HUES64 (cell line): ENCODE measurements at regions not wholly inside any gene's neighbourhood (a gene's known extent, or its start where the extent isn't known, plus 50 kb on each side); places are given as distances from the start of the nearest gene placed in this dataset.

Source experiments
- H3K27ac ChIP-seq: 2 replicates; pipeline ENCODE4 v1.7.0; 2013; ENCODE audit warnings: low read depth, low read length, inconsistent platforms
- H3K27me3 ChIP-seq: 2 replicates; pipeline ENCODE4 v1.6.1; 2013; ENCODE audit warnings: mild to moderate bottlenecking, low read length; ENCODE audit not compliant: insufficient read depth
- H3K36me3 ChIP-seq: 2 replicates; pipeline ENCODE4 v1.6.1; 2013; ENCODE audit warnings: mild to moderate bottlenecking, low read length; ENCODE audit not compliant: insufficient read depth
- H3K4me1 ChIP-seq: 2 replicates; pipeline ENCODE4 v1.6.1; 2013; ENCODE audit warnings: mild to moderate bottlenecking, low read length, moderate library complexity; ENCODE audit not compliant: insufficient read depth
- H3K4me3 ChIP-seq: 2 replicates; pipeline ENCODE4 v1.5.1; 2013; ENCODE audit warnings: mild to moderate bottlenecking, low read length, moderate library complexity
- H3K9ac ChIP-seq: 2 replicates; pipeline ENCODE4 v1.6.1; 2013; ENCODE audit warnings: mild to moderate bottlenecking, low read depth, low read length
- H3K9me3 ChIP-seq: 2 replicates; pipeline ENCODE4 v1.6.1; 2013; ENCODE audit warnings: low read depth, low read length; ENCODE audit not compliant: insufficient read depth
- WGBS: fragments of 150-250, 120-280 bp; methylation state at CpG from one replicate; pipeline ENCODE4 v1.1.7; 2013; ENCODE audit warnings: missing lambda C conversion rate; 5-methylcytosine and 5-hydroxymethylcytosine counted together

GRCh38 chr20:11114382-11114781, 440.6 kb upstream of the JAG1 start:
- Histone ChIP-seq H3K9ac (no peak overlapping the region), H3K27ac (no peak overlapping the region), H3K27me3 (no peaks in the 10 kb centered on the region), H3K36me3 (no peaks in the 10 kb centered on the region), H3K9me3 (no peaks in the 10 kb centered on the region), H3K4me1 (no peaks in the 10 kb centered on the region), H3K4me3 (no peak overlapping the region)

- no peaks in the 10 kb centered on the region for H3K9me3 ChIP-seq
- H3K36me3 ChIP-seq, result no peaks in the 10 kb centered on the region
- H3K27me3 ChIP-seq, result no peaks in the 10 kb centered on the region
- 76% methylated on average over 2 of the region's 2 CpGs for WGBS
- H3K4me1 ChIP-seq, result no peaks in the 10 kb centered on the region
- H3K27ac ChIP-seq, result no peak overlapping the region
- no peak overlapping the region for H3K9ac ChIP-seq
- no peak overlapping the region for H3K4me3 ChIP-seq
Observed at GRCh38 chr20:11117808-11118528, 444.2 kb upstream of the JAG1 start.

DNA sequence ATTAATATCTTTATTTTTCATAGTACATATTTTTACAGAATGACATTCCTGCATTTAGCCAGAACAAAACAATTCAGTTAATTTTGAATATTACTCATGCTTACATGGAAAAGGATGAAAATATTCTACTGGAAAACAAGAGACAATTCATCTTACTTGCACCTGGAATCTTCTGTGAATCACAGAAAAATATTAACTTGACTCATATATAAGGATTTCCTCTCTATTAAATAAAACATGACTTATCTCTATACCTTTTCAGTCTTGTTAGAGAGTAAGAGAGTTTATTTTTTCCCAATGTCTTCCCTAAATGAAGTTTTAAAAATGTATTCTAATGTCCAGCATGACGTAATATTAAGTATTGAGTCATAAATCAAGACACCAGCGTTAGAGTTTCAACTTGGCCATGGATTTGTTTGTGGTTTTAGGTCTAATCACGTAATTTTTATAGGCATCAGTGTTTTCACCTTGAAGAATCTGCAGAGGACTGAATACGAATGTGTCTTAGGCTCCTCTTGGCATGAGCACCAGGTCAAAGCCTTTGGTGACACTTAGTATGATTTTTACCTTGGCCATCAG, 445.1 kb upstream of the JAG1 start:
- H3K27me3 ChIP-seq, result no peaks in the 10 kb centered on the region
- WGBS, result 89% methylated on average over 4 of the region's 4 CpGs
- H3K9ac ChIP-seq, result no peak overlapping the region
- H3K27ac ChIP-seq, result no peak overlapping the region
- H3K4me1 ChIP-seq, result no peaks in the 10 kb centered on the region
- H3K9me3 ChIP-seq, result no peaks in the 10 kb centered on the region
- no peaks in the 10 kb centered on the region for H3K36me3 ChIP-seq
- H3K4me3 ChIP-seq, result no peak overlapping the region

DNA sequence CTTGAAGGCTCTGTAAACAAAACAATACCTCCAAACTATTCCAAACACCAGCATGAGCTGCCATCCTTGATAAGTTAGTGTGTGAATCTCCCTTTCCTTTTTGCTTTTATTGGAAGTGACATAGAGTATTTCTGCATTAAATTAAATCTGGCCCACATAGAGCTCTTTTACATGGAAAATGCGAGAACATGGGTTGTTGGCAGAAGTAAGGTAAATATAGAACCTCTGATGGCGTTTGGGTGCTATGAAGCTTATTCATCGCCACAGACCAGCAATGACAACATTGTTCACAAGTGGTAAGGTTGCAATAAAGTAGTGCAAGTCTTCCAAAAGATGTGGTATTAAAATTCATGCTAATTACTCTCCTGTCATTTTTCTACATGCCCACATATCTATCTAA, 445.8 kb upstream of the JAG1 start:
- Histone ChIP-seq H3K9ac (no peak overlapping the region), H3K9me3 (no peaks in the 10 kb centered on the region), H3K4me3 (no peak overlapping the region), H3K27me3 (no peaks in the 10 kb centered on the region), H3K4me1 (no peaks in the 10 kb centered on the region), H3K27ac (no peak overlapping the region), H3K36me3 (no peaks in the 10 kb centered on the region)
- WGBS, result 98% methylated on average over 3 of the region's 3 CpGs

GRCh38 chr20:11120431-11120830, 446.6 kb upstream of the JAG1 start:
- 92% methylated on average over 4 of the region's 4 CpGs for WGBS
- H3K4me1 ChIP-seq, result no peaks in the 10 kb centered on the region
- no peak overlapping the region for H3K27ac ChIP-seq
- no peaks in the 10 kb centered on the region for H3K36me3 ChIP-seq
- no peak overlapping the region for H3K4me3 ChIP-seq
- no peaks in the 10 kb centered on the region for H3K9me3 ChIP-seq
- H3K9ac ChIP-seq, result no peak overlapping the region
- no peaks in the 10 kb centered on the region for H3K27me3 ChIP-seq

DNA sequence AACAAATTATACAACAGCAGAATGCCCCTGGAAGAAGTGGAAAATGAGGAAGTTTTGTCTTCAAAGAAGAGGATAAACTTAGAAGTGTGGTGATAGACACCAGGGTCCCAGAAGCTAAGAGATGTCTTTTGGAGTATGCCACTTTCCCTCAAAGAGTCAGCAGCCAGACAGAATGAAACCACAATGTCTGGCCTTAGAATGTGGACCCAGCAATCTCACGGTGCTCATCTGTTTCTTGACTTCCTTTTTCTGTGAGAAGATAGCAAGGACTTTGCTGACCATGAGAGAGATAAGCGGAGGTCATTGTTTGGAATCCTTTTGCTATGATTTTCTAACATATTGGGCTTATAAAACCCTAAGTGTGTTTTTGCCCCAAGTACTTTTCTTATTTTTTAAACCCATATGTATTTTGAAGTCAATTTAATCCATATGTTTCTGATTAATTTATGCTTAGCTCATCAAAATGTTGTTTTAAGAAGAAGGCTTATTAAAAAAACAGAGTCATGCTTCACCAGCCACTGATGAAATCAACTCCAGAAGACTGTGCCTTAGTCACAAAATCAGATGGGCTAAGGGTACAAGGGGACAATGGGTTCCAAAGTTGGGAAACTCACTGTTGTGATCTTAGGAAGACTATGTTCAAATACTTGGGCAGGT, 451.2 kb upstream of the JAG1 start:
- H3K36me3 ChIP-seq, result no peaks in the 10 kb centered on the region
- no peaks in the 10 kb centered on the region for H3K4me1 ChIP-seq
- no peak overlapping the region for H3K27ac ChIP-seq
- no peaks in the 10 kb centered on the region for H3K27me3 ChIP-seq
- H3K9ac ChIP-seq, result no peak overlapping the region
- H3K4me3 ChIP-seq, result no peak overlapping the region
- WGBS, result 93% methylated on average over 2 of the region's 2 CpGs
- H3K9me3 ChIP-seq, result no peaks in the 10 kb centered on the region

GRCh38 chr20:11128220-11128718, 454.5 kb upstream of the JAG1 start:
- Histone ChIP-seq H3K9ac (no peak overlapping the region), H3K4me3 (no peak overlapping the region), H3K36me3 (no peaks in the 10 kb centered on the region), H3K4me1 (no peaks in the 10 kb centered on the region), H3K27me3 (no peaks in the 10 kb centered on the region), H3K9me3 (no peaks in the 10 kb centered on the region), H3K27ac (no peak overlapping the region)
- 90% methylated on average over 3 of the region's 3 CpGs for WGBS

- H3K27me3 ChIP-seq, result no peaks in the 10 kb centered on the region
- WGBS, result no CpG with 5 or more reads among the region's 1 CpG
- H3K4me3 ChIP-seq, result no peak overlapping the region
- H3K27ac ChIP-seq, result no peak overlapping the region
- no peaks in the 10 kb centered on the region for H3K9me3 ChIP-seq
- no peaks in the 10 kb centered on the region for H3K4me1 ChIP-seq
- H3K9ac ChIP-seq, result no peak overlapping the region
- no peaks in the 10 kb centered on the region for H3K36me3 ChIP-seq
Observed at GRCh38 chr20:11128721-11129120, 454.9 kb upstream of the JAG1 start.

DNA sequence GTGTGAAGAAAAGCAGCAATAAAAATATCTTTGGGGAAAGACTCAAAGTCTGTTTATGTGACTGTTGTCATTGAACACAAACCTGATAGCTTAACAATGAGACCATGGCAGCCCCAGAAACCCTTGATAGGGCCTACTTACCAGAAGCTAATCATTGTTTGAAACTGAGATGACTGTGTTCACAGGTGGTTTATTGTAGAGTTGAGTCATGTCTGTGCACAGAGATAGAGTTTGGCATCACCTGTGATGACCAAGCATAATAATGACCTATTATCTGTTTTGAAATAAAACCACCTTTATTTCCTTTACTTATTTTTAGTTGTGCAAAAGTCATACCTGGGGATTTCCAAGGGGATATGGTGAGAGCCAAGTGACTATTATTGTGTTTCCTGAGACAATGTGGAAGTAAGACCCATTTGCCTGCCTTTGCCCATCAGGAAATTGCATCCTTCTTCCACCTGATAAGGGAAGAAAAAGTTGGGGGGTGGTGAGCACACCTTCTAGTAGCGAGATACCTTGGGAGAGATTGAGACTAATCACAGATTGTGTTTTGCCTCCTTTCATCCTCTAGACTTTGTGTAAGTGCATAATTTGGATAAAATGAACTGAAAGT, 456.9 kb upstream of the JAG1 start:
- H3K4me1 ChIP-seq, result no peaks in the 10 kb centered on the region
- H3K9ac ChIP-seq, result no peak overlapping the region
- WGBS, result 100% methylated on average over 1 of the region's 1 CpG
- H3K9me3 ChIP-seq, result no peaks in the 10 kb centered on the region
- no peaks in the 10 kb centered on the region for H3K27me3 ChIP-seq
- H3K27ac ChIP-seq, result no peak overlapping the region
- no peak overlapping the region for H3K4me3 ChIP-seq
- H3K36me3 ChIP-seq, result no peaks in the 10 kb centered on the region

DNA sequence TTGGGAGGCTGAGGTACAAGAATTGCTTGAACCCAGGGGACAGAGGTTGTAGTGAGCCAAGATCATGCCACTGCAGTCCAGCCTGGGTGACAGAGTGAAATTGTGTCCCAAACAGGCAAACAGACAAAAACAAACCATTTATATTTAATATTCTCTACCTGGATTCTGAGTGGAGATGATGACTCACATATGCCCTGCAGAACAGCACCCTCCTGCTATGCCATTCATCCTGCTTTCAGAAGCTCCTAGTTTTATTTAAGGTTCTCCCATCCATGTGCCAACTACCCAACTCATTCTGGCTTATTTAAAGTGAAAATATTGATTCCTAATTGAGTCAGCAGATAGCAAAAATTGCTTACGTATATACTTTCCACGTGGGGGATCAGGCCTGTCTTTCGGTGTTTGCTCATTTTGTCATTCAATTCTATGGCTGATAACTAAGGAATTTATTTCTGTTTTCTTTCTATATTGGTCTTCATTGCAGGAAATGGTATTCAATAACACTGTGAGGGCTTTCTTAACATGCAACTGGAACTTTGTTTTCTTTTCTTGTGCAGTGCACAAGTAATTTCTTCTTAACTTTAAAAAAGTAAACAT, 459.1 kb upstream of the JAG1 start:
- no peaks in the 10 kb centered on the region for H3K9me3 ChIP-seq
- no peak overlapping the region for H3K4me3 ChIP-seq
- no peaks in the 10 kb centered on the region for H3K36me3 ChIP-seq
- WGBS, result 91% methylated on average over 3 of the region's 3 CpGs
- no peaks in the 10 kb centered on the region for H3K4me1 ChIP-seq
- H3K9ac ChIP-seq, result no peak overlapping the region
- no peak overlapping the region for H3K27ac ChIP-seq
- H3K27me3 ChIP-seq, result no peaks in the 10 kb centered on the region

DNA sequence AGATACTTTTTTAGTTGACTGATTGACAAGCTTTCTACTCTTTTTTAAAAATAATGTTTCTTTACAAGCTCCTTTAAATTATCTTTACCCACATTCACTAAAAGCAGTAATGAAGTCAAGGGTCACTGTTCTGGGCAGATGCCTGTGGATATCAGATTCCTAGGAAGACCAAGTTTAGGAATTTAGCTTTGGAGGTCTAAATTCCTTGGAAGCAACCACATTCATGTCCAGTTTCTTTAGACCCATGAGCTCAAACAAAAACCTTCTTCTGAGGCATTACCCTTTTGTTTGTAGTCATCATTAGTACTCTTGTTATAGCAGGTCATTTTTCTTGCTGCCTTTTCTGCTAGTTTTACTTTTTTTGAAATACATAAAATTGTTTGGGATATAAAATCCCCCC, 462.9 kb upstream of the JAG1 start:
- Histone ChIP-seq H3K27me3 (no peaks in the 10 kb centered on the region), H3K9ac (no peak overlapping the region)

More for the DNA sequence above, 462.9 kb upstream of the JAG1 start:
- Histone ChIP-seq H3K4me3 (no peak overlapping the region), H3K36me3 (no peaks in the 10 kb centered on the region), H3K9me3 (no peaks in the 10 kb centered on the region), H3K27ac (no peak overlapping the region), H3K4me1 (no peaks in the 10 kb centered on the region)
